GM20000 (cell line): ENCODE measurements at regions not wholly inside any gene's neighbourhood (a gene's known extent, or its start where the extent isn't known, plus 50 kb on each side); places are given as distances from the start of the nearest gene placed in this dataset.
"Not testable (repeated sequence)": the region's sequence is repeated elsewhere in the genome, so short reads cannot be mapped to it uniquely, and the experiment has no call there.

Experiments used
- DNase-seq: peaks from one replicate; pipeline ENCODE4 v3.0.0; 2012; ENCODE audit warnings: low spot score
- TF ChIP-seq, protein P1 (sequence below): IDR thresholded peaks from 2 replicates; pipeline ENCODE4 v1.5.1; 2012; ENCODE audit warnings: mild to moderate bottlenecking, control low read depth; ENCODE audit errors: extremely low read depth, missing control alignments

- DNase-seq, result no peak
- TF ChIP-seq, protein P1, sequence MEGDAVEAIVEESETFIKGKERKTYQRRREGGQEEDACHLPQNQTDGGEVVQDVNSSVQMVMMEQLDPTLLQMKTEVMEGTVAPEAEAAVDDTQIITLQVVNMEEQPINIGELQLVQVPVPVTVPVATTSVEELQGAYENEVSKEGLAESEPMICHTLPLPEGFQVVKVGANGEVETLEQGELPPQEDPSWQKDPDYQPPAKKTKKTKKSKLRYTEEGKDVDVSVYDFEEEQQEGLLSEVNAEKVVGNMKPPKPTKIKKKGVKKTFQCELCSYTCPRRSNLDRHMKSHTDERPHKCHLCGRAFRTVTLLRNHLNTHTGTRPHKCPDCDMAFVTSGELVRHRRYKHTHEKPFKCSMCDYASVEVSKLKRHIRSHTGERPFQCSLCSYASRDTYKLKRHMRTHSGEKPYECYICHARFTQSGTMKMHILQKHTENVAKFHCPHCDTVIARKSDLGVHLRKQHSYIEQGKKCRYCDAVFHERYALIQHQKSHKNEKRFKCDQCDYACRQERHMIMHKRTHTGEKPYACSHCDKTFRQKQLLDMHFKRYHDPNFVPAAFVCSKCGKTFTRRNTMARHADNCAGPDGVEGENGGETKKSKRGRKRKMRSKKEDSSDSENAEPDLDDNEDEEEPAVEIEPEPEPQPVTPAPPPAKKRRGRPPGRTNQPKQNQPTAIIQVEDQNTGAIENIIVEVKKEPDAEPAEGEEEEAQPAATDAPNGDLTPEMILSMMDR, result no peak
These were observed 1401.6 kb downstream of the ADGRL3 start for GRCh38 chr4:62601737-62602136.

DNA sequence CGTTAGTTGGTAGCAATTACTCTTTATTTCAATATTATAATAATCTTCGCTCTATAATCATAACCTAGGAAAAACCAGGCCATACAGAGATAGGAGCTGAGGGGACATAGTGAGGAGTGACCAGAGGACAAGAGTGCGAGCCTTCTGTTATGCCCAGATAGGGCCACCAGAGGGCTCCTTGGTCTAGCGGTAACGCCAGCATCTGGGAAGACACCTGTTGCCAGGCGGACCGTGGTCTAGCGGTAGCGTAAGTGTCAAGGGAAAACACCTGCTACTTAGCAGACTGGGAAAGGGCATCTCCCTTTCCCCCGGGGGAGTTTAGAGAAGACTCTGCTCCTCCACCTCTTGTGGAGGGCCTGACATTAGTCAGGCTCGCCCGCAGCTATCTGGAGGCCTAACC is 1395.1 kb downstream of the ADGRL3 start:
- DNase-seq, result not testable (repeated sequence)
- TF ChIP-seq, protein P1, result peak; percentile 10

DNA sequence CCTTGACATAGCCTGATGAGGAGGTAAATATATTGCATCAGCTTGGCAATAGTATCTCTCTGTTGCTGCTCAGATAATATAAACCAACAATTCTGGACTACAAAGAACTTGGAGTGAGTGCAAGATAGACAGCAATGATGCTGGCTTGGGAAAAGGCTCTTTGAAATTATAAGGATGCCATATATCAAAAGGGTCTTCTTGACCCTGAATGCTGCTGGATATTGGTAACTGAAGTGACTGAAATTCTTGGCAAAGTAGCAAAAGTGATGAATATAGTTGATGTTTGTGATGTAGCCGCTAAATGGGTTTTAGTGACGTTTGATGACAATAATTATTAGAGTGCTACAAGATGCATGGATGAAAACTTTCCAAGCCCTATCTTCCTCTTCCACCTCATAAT is 1391.6 kb downstream of the ADGRL3 start:
- TF ChIP-seq, protein P1, result no peak

DNA sequence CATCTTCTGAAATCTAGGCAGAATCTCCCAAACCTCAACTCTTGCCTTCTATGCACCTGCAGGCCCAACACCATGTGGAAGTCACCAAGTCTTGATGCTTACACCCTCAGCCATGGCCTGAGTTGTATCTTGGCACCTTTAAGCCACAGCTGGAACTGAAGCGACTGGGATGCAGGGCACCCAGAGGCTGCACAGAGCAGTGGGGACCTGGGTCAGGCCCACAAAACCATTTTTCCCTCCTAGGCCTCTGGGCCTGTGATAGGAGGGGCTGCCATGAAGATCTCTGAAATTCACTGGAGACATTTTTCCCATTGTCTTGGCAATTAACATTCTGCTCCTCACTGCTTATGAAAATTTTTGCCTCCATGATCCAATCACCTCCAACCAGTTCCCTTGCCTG is 1388.5 kb downstream of the ADGRL3 start:
- TF ChIP-seq, protein P1, result no peak
- no peak for DNase-seq

More for the DNA sequence above, 1391.6 kb downstream of the ADGRL3 start:
- DNase-seq, result no peak

GRCh38 chr4:62571494-62571893 is 1371.4 kb downstream of the ADGRL3 start:
- TF ChIP-seq, protein P1, result no peak
- DNase-seq, result no peak

DNA sequence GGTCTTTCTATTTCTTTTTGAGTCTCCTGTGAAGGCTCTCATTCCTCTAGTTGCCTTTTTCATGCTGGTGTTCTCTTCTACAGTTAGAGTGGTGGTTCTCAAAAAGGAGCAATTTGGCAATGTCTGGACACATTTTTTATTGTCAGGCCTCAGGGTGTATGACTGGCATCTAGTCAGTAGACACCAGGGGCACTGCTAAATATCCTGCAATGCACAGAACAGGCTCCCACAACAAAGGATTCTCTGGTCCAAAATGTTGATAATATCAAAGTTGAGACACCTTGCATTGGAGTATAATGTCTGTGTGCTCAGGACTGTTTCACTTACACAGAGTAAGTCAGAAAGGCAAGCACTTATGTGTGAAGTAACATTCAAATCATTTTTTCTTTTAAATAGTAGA is 1360.7 kb downstream of the ADGRL3 start:
- TF ChIP-seq, protein P1, result no peak
- no peak for DNase-seq

DNA sequence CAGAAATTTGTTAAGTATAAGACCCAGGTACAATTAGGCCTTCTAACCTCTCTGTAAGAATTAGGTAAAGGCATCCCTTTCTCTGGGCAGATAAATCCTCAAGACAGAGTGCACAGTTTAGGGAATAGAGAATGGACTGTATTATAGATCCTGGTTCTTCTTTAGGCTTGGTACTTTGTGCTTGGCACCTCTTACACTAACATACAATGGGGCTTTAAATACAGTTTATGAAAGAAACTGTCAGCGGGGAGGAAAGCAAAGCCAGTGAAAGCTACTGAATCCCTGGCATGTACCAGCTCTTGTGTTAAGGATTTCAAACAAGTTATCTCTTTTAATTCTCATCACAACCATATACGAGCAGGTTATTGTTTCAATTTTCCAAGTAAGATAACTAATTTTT is 1350.0 kb downstream of the ADGRL3 start:
- no peak for DNase-seq
- TF ChIP-seq, protein P1, result no peak

- TF ChIP-seq, protein P1, result no peak
These were observed 1349.5 kb downstream of the ADGRL3 start for GRCh38 chr4:62549601-62550000.

More at GRCh38 chr4:62549601-62550000, 1349.5 kb downstream of the ADGRL3 start:
- no peak for DNase-seq
